ENCODE measurements at regions not wholly inside any gene's neighbourhood (a gene's known extent, or its start where the extent isn't known, plus 50 kb on each side); places are given as distances from the start of the nearest gene placed in this dataset.
A peak's percentile ranks its signal among the peaks of the same experiment; 100 is the strongest.

GRCh38 chr1:178645157-178645807 lies 79.8 kb upstream of the RALGPS2 start:
- Histone ChIP-seq H3K79me2 (ENCODE audit: low read length) (no peaks in the 10 kb centered on the region), H3K9me2 (replicated peaks; ENCODE audit: low read length) (no peaks in the 10 kb centered on the region), H3F3A (ENCODE audit: low read length, unreplicated experiment) (no peaks in the 10 kb centered on the region), H3K4me1 (ENCODE audit: insufficient read depth, low read length) (peaks cover 11% of the 10 kb centered on the region), H3K36me3 (ENCODE audit: low read depth, low read length) (no peaks in the 10 kb centered on the region), H3K4me3 (ENCODE audit: low read length) (no peak overlapping the region), H2AFZ (ENCODE audit: low read length) (no peak overlapping the region), H3K9ac (ENCODE audit: low read length) (no peak overlapping the region), H3K9me3 (ENCODE audit: low read length) (no peaks in the 10 kb centered on the region), H3K27ac (ENCODE audit: low read length) (no peak overlapping the region), H3K27me3 (ENCODE audit: low read length) (no peaks in the 10 kb centered on the region), H3K4me2 (ENCODE audit: low read length) (no peak overlapping the region), H4K20me1 (ENCODE audit: low read length) (no peaks in the 10 kb centered on the region)
- no TSS peak for BruUV-seq (replicated peaks)
- POLR2A ChIA-PET (ENCODE audit: unreplicated experiment), result interaction anchor here (0.6 kb wide), 1 partner anchor 12 kb away, joined by 3 read pairs; no protein-coding TSS in a partner anchor
- ATAC-seq (no peak), DNase-seq (no peak)
- CTCF ChIA-PET, result no interaction called here
- intact Hi-C loops (cut with micrococcal nuclease), result no loop called here
- TF ChIP-seq CTCF (conservative IDR thresholded peaks at IDR 0.05; ENCODE audit: low read depth, low read length) (no peak), EZH2 (IDR thresholded peaks at IDR 0.05; ENCODE audit: low read length, unreplicated experiment) (no peak), EZH2phosphoT487 (IDR thresholded peaks at IDR 0.05; ENCODE audit: borderline replicate concordance, low read length) (no peak)

GRCh38 chr1:178645808-178646200 lies 79.2 kb upstream of the RALGPS2 start:
- Histone ChIP-seq H3K4me3 (ENCODE audit: low read length) (no peak overlapping the region), H3K4me2 (ENCODE audit: low read length) (no peak overlapping the region), H3K79me2 (ENCODE audit: low read length) (no peaks in the 10 kb centered on the region), H2AFZ (ENCODE audit: low read length) (no peak overlapping the region), H4K20me1 (ENCODE audit: low read length) (no peaks in the 10 kb centered on the region), H3K36me3 (ENCODE audit: low read depth, low read length) (no peaks in the 10 kb centered on the region), H3K4me1 (ENCODE audit: insufficient read depth, low read length) (peaks cover 17% of the 10 kb centered on the region), H3K27me3 (ENCODE audit: low read length) (no peaks in the 10 kb centered on the region), H3F3A (ENCODE audit: low read length, unreplicated experiment) (no peaks in the 10 kb centered on the region), H3K27ac (ENCODE audit: low read length) (no peak overlapping the region), H3K9me2 (replicated peaks; ENCODE audit: low read length) (no peaks in the 10 kb centered on the region), H3K9me3 (ENCODE audit: low read length) (no peaks in the 10 kb centered on the region), H3K9ac (ENCODE audit: low read length) (no peak overlapping the region)
- BruUV-seq (replicated peaks), result no TSS peak
- no peak for TF ChIP-seq EZH2 (IDR thresholded peaks at IDR 0.05; ENCODE audit: low read length, unreplicated experiment)
- TF ChIP-seq EZH2phosphoT487 (IDR thresholded peaks at IDR 0.05; ENCODE audit: borderline replicate concordance, low read length), result no peak
- no peak for TF ChIP-seq CTCF (conservative IDR thresholded peaks at IDR 0.05; ENCODE audit: low read depth, low read length)
- intact Hi-C loops (cut with micrococcal nuclease), result no loop called here
- ATAC-seq (no peak), DNase-seq (peak; percentile 18)
- ChIA-PET POLR2A (ENCODE audit: unreplicated experiment) (interaction anchor here (0.6 kb wide), 1 partner anchor 13 kb away, joined by 3 read pairs; no protein-coding TSS in a partner anchor), CTCF (no interaction called here)

- ATAC-seq (no peak), DNase-seq (no peak)
- Histone ChIP-seq H3K9me3 (ENCODE audit: low read length) (no peaks in the 10 kb centered on the region), H3K4me3 (ENCODE audit: low read length) (no peak overlapping the region), H3K9ac (ENCODE audit: low read length) (no peak overlapping the region), H3K4me2 (ENCODE audit: low read length) (no peak overlapping the region), H3K27me3 (ENCODE audit: low read length) (no peaks in the 10 kb centered on the region), H3F3A (ENCODE audit: low read length, unreplicated experiment) (no peaks in the 10 kb centered on the region), H2AFZ (ENCODE audit: low read length) (no peak overlapping the region), H3K9me2 (replicated peaks; ENCODE audit: low read length) (no peaks in the 10 kb centered on the region), H3K27ac (ENCODE audit: low read length) (no peak overlapping the region), H3K79me2 (ENCODE audit: low read length) (no peaks in the 10 kb centered on the region), H4K20me1 (ENCODE audit: low read length) (no peaks in the 10 kb centered on the region), H3K36me3 (ENCODE audit: low read depth, low read length) (no peaks in the 10 kb centered on the region), H3K4me1 (ENCODE audit: insufficient read depth, low read length) (peaks cover 26% of the 10 kb centered on the region)
- intact Hi-C loops (cut with micrococcal nuclease), result no loop called here
- POLR2A ChIA-PET (ENCODE audit: unreplicated experiment), result no interaction called here
- TF ChIP-seq EZH2 (IDR thresholded peaks at IDR 0.05; ENCODE audit: low read length, unreplicated experiment), result no peak
- no peak for TF ChIP-seq CTCF (conservative IDR thresholded peaks at IDR 0.05; ENCODE audit: low read depth, low read length)
- TF ChIP-seq EZH2phosphoT487 (IDR thresholded peaks at IDR 0.05; ENCODE audit: borderline replicate concordance, low read length), result no peak
- no TSS peak for BruUV-seq (replicated peaks)
- CTCF ChIA-PET, result no interaction called here
These were observed 78.2 kb upstream of the RALGPS2 start for GRCh38 chr1:178646821-178647220.
